Inflammatory macrophage treated with lipopolysaccharide for 4 hours (primary cell): ENCODE measurements at regions not wholly inside any gene's neighbourhood (a gene's known extent, or its start where the extent isn't known, plus 50 kb on each side); places are given as distances from the start of the nearest gene placed in this dataset.
"Not testable (repeated sequence)": the region's sequence is repeated elsewhere in the genome, so short reads cannot be mapped to it uniquely, and the experiment has no call there.

ENCODE experiments used
- DNase-seq: peaks from one replicate; pipeline ENCODE4 v3.0.0-alpha.2; 2020

DNA sequence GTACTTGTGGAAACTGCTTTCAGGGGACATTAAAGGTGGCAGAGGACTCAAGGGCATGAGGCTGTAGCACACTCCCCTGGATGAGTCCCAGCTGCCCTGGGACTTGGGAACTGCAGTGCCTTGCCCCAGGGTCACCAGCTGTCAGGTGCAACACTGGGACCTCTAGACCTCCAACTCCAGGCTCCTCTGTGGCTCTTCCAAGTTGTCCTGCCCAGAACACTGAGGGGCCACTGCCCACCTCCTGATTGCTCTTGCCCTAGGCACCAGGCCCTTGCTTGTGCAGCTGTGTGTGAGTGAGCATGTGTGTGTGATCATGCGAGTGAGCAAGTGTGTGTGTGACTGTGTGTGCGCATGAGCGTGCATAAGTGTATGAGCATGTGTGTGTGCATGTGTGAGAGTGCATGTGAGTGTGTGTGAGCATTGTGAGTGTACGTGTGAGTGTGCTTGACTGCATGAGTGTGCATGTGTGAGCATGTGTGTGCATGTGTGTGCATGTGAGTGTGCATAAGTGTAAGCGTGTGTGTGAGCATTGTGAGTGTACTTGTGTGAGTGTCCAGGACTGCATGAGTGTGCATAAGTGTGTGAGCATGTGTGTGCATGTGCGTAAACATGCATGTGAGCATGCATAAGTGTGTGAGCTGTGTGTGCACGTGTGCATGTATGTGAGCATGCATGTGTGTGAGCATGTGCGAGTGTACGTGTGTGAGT is 301.5 kb downstream of the NDUFA10 start:
- DNase-seq = no peak

DNA sequence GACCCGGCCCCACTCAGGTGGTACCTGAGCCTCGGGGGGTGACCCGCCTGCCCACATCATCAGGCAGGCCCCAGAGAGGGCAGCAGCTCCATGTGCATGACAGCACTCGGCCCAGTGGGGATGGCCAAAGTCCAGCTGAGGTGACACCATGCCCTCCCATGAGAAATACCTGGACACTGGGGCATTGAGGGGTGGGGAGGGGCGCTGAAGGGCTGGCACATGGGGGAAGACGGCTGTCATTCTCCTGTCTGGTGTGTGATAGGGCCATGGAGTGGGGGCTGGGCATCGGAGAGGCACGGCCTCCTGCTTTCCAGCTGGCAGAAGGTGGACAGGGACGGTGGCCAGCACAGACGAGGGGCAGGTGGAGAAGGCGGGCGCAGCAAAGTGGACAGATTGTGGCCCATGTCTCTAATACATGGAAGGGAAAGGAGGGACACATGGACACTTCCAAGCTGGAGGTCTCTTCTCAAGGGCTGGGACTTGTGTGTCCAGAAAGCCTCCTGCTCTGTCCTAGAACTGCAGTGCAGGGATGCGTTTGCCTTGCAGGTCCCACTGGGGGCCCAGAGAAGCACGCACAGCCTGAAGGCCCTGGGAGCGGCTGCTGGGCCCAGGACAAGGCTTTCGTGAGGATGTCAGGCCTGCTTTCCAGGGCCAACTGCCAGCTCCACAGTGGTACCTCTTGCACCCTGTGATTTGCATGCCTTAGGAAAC is 302.2 kb downstream of the NDUFA10 start:
- DNase-seq = no peak

DNA sequence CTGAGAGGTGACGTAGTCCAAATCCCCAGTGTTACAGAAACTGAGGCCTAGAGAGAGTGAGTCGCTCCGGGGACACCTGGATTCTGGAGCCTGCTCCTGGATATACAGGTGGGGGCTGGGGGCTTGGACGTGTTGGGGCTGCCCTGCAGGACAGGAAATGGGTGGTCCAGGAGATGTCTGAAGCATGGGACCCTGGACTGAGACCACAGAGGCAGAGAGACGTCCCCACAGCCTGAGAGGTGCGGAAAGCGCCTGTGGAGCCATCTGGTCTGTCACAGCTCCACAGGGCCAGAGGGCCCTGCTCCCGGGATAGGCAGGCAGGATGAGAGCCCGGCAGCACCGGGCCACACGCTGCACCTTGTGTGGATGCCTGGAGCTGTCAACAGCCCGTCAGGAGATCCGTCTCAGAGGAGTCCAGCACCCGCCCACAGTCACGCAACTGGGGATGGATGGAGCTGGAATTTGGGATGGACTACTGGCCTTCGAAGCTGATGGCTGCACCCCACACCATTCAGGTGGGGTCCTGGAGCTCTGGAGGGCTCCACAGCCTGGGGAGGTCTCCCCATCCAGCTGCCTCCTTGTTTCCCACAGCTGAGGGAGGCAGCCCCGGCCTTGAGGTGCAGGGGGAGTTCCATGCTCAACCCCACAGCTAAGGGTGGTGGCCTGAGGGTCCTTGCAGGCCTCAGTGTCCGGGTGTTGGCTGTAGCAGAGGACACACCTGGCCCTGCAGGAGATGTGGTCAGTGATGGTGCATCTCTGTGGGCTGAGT is 303.0 kb downstream of the NDUFA10 start:
- DNase-seq = no peak

DNA sequence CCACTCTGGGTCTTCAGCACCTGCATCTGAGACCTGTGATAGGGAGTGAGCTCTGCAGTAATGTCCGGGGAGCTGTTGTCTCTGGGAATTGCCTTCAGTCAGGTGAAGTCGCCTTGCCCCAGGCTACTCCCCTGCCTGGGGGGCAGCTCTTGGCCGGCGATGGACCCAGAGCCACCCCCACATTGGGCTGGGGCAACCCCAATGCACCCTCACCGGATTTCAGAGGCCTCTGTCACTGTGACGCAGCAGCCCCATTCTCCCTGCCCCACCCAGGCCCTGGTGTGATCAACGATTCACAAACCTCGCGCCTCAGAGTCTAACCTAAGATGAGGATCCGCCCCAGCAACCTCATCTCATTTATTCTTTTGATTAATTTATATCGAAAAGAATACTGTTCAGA is 303.6 kb downstream of the NDUFA10 start:
- no peak for DNase-seq

DNA sequence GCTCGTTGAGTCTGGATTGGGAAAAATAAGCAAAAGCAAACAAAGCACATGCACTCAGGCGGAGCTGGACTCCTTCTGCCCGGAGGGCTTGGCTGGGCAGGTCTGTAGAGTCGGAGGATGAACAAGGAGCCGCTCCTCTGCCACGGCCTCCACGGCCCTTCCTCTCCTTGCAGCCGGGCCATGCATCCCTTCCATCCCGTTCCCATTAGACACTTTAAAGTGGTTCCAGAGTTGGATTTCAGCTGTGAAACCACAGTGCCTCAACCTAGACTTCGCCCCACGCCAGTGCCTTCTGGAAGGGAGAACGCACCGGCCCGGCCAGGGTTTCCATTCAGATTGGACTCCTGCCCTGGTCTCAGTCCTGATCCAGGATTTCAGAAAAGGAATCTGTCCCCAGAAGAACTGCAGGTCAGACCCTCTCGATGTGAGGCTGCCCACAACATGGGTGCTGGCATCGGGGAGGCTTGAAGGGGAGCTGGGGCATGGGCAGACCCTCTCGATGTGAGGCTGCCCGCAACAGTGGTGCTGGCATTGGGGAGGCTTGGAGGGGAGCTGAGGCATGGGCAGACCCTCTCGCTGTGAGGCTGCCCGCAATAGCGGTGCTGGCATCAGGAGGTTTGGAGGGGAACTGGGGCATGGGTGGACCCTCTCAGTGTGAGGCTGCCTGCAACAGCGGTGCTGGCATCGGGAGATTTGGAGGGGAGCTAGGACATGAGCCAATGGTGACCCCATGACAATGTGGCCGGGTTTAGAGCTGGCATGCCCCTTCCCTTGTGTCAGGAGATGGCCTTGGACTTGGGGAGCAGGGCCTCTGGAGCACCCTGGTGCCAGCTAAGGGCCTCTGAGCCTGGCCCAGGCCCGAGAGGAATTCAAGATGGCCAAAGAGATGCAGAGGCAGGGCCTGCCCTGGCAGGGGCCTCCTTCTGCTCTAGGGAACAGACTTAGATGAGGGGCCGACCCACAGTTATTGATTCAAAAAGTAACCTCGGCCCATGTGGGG is 304.5 kb downstream of the NDUFA10 start:
- DNase-seq = no peak

DNA sequence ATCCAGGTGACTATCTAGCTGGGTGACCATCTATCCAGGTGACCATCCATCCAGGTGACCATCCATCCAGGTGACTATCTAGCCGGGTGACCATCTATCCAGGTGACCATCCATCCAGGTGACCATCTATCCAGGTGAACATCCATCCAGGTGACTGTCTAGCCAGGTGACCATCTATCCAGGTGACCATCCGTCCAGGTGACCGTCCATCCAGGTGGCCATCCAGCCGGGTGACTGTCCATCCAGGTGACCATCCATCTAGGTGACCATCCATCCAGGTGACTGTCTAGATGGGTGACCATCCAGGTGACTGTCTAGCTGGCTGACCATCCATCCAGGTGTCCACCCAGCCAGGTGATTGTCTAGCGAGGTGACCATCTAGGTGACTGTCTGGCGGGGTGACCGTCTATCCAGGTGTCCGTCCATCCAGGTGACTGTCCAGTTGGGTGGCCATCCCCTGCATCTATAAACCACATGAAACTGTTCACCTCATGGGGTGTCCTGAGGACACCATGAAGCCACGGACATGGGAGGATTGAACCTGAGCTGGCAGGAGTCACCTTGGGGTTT is 305.3 kb downstream of the NDUFA10 start:
- no peak for DNase-seq

DNA sequence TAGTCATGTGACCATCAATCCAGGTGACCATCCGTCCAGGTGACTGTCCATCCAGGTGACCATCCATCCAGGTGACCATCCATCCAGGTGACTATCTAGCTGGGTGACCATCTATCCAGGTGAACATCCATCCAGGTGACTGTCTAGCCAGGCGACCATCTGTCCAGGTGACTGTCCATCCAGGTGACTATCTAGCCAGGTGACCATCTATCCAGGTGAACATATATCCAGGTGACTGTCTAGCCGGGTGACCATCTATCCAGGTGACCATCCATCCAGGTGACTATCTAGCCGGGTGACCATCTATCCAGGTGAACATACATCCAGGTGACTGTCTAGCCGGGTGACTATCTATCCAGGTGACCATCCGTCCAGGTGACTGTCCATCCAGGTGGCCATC is 306.2 kb downstream of the NDUFA10 start:
- DNase-seq = not testable (repeated sequence)

DNA sequence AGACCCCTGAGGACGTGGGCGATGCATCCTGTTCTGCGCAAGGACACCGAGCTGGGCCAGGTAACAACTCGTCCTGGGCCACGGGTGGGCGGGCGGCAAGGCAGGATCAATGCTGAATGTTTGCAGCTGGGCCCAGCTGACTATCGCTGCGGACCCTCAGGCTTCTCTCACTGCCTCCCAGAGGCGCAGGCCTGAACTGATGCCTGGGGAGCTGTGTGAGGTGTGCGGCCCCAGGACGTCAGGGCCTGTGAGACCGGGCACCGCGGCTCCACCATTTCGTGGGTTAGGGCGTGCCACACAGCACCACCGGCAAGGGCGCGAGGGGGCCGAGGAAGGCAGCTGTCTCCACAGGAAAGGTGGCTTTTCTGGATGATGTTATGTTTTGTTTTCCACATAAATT is 307.4 kb downstream of the NDUFA10 start:
- DNase-seq = no peak

DNA sequence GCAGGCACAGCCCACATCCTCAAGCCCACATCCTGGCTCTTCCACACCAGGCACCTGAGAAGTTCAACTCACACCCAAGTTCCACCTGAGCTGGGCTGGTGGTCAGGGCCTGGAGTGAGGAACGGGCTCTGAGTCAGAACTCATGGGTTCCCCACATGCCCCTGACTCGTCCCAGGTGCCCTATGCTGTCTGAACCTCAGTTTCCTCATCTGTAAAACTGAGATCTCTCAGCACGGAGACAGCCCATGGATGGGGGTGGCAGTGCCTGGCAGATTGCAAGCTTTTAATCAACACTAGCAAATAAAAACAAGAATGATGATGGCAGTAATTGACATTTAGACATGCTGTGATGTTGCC is 307.8 kb downstream of the NDUFA10 start:
- DNase-seq = no peak

DNA sequence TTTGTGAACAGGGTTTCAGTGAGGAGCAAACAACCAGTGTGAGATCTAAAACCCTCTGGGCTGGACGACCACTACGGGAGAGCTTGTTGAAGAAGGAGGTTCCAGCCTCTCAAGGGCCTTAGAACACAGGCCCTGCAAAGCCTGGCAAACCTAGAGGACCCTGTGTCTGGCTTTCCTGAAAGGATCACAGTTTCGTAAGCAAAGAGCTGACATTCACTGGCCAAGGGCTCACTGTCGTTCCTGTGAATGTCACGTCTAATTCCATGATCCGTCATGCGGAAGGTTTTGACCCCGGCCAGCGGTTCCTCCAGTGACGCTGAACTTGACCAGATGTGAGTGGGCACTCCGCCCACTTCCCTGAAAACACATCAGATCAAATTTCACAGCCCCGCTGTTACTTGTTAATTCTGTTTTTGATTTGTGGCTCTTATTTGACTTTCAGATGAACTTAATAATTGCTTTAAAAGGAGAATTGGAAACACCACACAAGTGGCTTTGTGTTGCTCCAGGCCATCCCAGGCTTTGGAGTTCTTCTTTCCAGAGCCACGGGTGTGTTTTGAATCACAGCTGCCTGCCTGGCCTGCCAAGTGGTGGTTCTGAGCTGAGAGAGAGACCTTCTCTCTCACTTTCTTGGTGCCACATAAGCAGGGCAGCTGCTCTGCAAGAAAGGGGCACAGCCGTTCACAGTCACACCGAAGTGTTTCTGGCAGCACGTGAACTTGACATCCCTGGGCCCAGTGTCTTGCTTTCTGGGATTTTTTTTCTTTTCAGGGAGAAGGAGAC is 308.4 kb downstream of the NDUFA10 start:
- DNase-seq = no peak

DNA sequence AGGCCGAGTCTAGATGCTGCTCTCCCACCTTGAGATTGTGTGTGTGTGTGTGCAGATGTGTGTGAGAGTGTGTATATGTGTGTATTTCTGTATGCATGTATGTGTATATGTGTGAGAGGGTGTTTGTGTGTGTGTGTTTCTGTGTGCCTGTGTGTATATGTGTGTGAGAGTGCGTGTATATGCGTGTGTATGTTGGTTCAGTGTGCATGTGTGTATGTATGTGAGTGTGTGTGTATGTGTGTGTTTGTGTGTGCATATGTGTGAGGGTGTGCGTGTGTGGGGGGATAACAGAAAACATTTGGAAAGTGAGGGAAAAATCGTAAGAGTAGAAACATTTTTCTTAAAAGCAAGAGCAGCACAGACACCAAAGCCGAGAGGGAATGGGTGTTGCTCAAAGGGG is 309.1 kb downstream of the NDUFA10 start:
- DNase-seq = no peak

DNA sequence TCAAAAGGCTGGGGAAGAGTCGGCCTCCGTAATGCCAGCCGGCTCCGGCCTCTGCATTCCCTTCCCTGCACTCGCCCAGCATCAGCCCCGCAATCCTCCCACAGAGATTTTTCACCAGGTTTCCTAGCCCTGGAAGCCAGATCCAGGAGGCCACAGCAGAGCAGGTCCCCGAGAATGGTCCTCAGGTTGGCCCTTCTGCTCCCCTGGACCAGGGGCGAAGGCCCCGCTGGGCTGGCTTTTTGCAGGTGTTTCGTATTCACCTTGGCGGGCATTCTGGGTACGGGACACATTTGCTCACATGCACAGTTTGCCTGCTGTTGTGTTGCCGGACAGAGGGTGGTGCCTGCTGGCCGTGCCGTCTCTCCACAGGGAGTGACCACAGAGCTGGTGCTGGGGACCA is 309.5 kb downstream of the NDUFA10 start:
- DNase-seq = no peak

DNA sequence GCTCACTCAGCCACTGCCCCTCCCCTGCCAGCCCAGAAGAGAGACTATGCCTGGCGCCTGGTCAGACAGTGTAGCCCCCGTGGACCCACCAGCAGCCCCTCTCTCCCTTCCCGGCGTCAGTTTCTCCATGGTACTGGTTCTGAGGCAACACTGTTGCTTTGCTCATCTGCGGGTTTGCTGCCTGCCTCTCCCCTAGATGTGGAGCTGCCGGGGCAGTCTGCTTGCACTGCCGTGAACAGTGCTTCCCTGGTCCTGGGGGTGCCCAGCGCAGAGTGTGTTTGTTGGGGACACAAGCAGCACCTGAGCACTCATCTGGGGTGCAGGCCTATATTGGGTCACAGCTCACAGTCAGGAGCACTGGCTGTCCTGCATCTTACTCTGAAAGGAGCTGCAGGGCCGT is 309.9 kb downstream of the NDUFA10 start:
- DNase-seq = no peak

DNA sequence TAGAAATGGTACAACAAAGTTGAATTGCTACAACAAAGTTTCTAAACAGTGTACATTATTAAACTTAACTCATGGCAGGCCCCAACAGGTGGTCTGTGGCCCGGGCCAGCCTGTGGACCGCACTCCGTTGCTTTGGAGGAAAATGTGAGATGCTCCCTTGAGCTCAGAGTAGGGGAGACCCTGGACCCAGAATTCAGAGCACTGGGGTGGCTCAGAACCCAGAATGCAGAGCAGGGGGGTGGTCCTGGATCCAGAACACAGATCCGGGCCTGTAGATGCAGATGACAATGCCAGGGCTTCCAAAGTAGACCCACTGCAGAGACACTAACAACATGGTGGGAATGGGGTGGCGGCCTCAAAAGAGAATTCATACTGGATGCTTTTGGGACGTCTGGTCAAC is 311.0 kb downstream of the NDUFA10 start:
- no peak for DNase-seq

DNA sequence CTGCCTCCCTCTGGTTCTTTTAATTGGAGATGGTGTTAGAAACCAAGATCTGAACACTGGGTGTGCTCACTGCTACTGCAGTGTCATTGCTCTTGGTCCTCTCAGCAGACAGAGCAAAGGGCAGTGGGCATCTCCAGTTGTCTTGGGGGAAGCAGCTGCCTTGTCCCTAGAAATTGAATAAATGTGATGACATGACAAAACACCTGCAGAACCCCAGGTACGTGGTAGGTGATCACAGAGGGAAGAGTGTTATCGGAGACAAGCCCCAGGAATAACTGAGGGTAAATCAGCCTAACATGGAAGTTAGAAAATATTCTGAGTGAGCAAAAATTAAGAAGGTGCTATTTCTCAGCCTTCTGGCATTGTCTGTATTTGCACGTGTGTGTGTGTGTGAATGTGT is 311.9 kb upstream of the HDAC4 start:
- no peak for DNase-seq

DNA sequence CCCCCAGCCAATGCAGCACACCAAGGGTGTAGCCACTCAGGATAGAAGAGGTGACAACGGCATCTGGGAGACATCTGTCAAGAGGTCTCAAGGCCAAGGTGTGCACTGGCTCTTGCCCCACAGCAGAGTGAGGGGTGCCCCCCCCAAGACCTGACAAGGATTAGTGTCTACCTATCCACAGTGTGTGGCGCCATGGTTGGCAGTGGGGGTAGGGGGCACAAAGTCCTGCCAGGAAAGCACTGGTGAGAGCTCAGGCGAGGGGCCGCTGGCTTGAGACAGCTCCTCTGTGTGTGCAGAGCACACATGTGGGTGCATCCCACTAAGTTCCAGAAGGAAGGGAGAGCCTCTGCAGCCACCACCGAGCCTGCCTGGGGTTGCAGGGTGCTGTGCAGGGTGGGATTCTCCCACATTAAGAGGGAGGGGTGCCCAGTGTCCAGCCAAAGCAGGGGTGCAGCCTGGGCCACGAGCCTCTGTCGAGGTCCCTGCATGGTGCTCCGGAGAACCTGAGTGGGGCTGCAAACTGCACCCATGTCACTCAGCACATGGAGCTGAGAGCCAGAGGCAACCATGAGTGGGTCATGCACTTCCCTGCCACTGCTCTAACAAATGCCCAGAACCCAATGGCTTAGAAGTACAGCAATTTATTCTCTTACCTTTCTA is 311.2 kb upstream of the HDAC4 start:
- DNase-seq = no peak

DNA sequence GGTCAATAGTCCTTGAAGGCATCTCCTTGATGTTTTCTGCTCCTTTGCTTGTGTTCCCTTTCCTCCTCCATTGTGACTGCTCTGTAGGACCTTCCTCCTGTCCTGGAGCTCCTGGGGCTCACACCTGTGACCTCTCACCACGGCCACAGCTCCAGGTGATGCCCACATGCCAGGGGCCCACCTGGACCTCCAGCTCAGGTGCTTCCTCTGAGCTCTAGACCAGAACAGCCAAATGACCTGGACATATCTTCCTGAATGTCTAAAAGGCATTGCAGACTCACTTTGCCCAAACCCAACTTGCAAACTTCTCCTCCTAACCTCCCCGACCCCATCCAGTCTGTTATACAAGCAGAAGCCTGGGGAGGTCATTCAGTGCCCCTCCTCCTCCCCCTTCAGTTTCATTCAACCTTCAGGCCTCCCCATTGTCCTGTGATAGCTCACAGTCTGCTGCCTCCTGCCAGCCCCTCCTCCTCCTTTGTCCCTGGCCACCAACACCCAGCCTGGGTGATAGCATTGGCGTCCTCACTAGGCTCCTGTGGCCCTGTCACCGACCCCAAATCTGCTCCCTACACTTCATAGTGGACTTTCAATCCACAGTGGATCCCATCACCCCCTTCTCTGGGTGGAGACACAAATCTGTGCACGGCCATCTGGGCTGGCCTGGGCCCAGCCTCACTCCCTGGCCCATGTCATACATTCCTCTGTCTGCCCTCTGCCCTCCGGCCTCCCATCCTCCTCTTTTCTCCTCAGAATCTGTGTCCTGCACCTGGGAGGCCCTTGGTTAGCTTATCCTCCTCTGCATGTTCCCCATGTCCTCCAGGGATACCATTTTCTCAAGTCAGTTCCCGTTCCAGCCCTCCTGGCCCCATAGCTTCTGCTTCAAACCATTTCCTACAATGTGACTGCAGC is 310.4 kb upstream of the HDAC4 start:
- no peak for DNase-seq

DNA sequence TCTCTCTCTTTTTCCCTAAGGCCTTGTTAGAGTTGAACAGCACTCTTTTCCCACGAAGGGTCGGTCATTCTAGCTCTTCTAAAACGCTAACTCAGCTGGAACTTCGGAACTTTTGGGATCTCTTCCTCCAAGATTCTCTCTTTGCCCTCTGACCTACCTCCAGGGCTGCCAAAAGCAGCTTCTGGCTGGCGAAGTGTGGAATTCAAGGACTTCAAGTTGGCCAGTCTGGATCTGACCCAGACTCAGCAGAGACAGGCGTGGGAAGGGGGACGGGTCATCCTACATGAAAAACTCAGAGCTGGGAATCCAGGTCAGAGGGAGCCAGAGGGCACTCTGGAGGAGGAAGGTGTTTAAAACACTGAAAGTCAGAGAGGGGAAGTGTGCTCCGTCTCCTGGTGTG is 305.5 kb upstream of the HDAC4 start:
- no peak for DNase-seq

DNA sequence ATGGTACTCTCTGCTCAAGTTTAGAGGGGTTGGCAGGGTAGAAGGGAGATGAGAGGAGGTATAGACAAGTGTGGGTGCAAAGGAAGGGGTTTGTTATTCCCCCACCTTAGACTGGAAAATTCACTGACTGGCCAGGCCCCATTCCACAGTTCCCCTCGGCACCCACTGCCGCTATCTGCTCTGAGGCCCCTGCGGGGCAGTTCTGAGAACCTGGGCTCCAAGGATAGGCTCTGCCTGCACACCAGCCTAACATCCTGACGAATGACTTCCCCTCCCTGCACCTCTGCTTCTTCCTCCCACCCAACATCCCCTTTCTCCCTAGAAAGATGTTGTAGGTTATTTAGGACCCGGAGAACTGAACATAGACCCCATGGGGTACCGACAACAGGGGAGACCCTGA is 303.9 kb upstream of the HDAC4 start:
- no peak for DNase-seq

DNA sequence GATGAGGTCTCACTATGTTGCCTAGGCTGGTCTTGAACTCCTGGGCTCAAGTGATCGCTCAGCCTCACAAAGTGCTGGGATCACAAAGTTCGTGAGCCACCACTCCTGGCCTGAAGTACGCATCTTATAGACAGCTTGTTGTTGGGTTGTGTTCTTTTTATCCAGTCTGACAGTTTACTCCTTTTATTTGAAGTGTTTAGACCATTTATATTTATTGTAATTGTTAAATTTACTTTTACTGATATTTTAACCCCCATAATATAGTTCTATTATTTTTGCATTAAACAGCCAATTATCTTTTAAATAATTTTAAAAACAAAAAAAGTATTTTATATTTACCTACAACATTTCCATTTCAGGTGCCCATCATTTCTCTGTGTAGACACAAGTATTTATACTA is 303.0 kb upstream of the HDAC4 start:
- no peak for DNase-seq
